Right lobe of liver (tissue), 4 donors: ENCODE measurements at regions not wholly inside any gene's neighbourhood (a gene's known extent, or its start where the extent isn't known, plus 50 kb on each side); places are given as distances from the start of the nearest gene placed in this dataset.

Experiments
- CTCF ChIP-seq, 4 donors: fragments of 200-600 bp in 3 of 4; fragments of 450-650 bp in 1 of 4; IDR thresholded peaks; one replicate each; pipeline versions ENCODE4 v1.5.1 to v1.8.0; 2016 to 2022; ENCODE audit warnings: antibody characterized with exemption in 4 of 4, mild to moderate bottlenecking in 2 of 4
- POLR2A ChIP-seq: fragments of 450-650 bp; IDR thresholded peaks from one replicate; pipeline ENCODE4 v1.6.1; 2017; ENCODE audit warnings: antibody characterized with exemption, mild to moderate bottlenecking
- donor health status: DM: no; HTN: no; CAD: no.
- donor health status: DM: no; HTN: no; CAD: no.
- donor health status: DM: no; HTN: yes; CAD: no.

DNA sequence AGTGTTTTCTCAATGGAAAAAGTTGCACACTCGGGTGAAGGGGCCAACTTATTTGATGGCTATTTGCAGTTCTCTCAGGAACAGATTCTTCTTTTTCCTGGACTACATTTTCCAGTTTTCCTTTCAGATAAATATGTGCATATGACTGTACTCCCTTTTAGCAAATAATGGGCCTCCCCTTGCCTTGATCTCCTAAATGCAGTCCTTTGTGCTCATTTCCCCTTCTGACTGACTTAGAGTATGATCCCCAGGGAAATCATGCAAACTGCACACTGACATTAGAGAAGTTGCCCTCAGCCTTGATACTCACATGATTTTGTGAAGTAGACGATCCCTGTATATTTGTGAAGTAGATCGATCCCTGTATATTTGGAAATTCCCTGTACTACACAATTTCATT is 492.9 kb upstream of the NOVA1 start:
- TF ChIP-seq CTCF (IDR thresholded peaks at IDR 0.05) (no peak), POLR2A (no peak)
